GM12878 (cell line): ENCODE measurements at regions not wholly inside any gene's neighbourhood (a gene's known extent, or its start where the extent isn't known, plus 50 kb on each side); places are given as distances from the start of the nearest gene placed in this dataset.

Experiments used
- BRCA1 ChIP-seq: IDR thresholded peaks from 2 replicates; pipeline ENCODE4 v1.6.1; 2011; ENCODE audit warnings: low read depth, low read length, improper control_type of control experiment
- CBX3 ChIP-seq: fragments of 200-600 bp; sonication (generic); IDR thresholded peaks from 2 replicates; pipeline ENCODE4 v1.6.1; 2016; ENCODE audit warnings: low read depth, borderline replicate concordance
- ETV6 ChIP-seq, 2 experiments: fragments of 450-650 bp in 1 of 2; IDR thresholded peaks in 1 of 2; conservative IDR thresholded peaks in 1 of 2; 2 replicates each; pipeline ENCODE4 v1.6.1; 2014; ENCODE audit warnings: antibody characterized with exemption in 1 of 2, borderline replicate concordance in 1 of 2, low read depth in 1 of 2, mild to moderate bottlenecking in 1 of 2, moderate library complexity in 1 of 2
- KAT2A ChIP-seq: conservative IDR thresholded peaks from 2 replicates; pipeline ENCODE4 v1.6.1; 2011; ENCODE audit warnings: low read depth, low read length; ENCODE audit not compliant: control insufficient read depth
- POU2F2 ChIP-seq: IDR thresholded peaks from 3 replicates; pipeline ENCODE4 v1.6.1; 2011; ENCODE audit warnings: low read depth, mild to moderate bottlenecking, low read length, borderline replicate concordance
- PRDM15 ChIP-seq: fragments of 450-650 bp; formaldehyde crosslinking; IDR thresholded peaks from 2 replicates; pipeline ENCODE4 v1.4.0; 2020; ENCODE audit warnings: mild to moderate bottlenecking, moderate library complexity
- RAD51 ChIP-seq: fragments of 450-650 bp; IDR thresholded peaks from 2 replicates; pipeline ENCODE4 v1.6.1; 2016; ENCODE audit warnings: moderate library complexity, mild to moderate bottlenecking, inconsistent platforms
- TCF7 ChIP-seq: IDR thresholded peaks from 2 replicates; pipeline ENCODE4 v1.6.1; 2014; ENCODE audit warnings: antibody characterized with exemption, borderline replicate concordance
- ZNF592 ChIP-seq: fragments of 450-650 bp; IDR thresholded peaks from 2 replicates; pipeline ENCODE4 v1.6.1; 2017; ENCODE audit warnings: mild to moderate bottlenecking, moderate library complexity
- TF ChIP-seq, protein P1 (sequence below): fragments of 150-350 bp; IDR thresholded peaks from 2 replicates; pipeline ENCODE4 v1.6.1; 2016; ENCODE audit warnings: low read depth, low read length
- TF ChIP-seq, protein P2 (sequence below): fragments of 450-650 bp; IDR thresholded peaks from 2 replicates; pipeline ENCODE4 v1.6.1; 2017; ENCODE audit warnings: mild to moderate bottlenecking, low read depth, inconsistent platforms; ENCODE audit not compliant: poor library complexity, severe bottlenecking
- TF ChIP-seq, protein P3 (sequence below), 3 experiments: IDR thresholded peaks in 2 of 3; conservative IDR thresholded peaks in 1 of 3; 2 replicates each; pipeline ENCODE4 v1.5.1; 2011; ENCODE audit warnings: low read depth in 3 of 3, low read length in 3 of 3, mild to moderate bottlenecking in 3 of 3, control low read depth in 2 of 3, moderate library complexity in 2 of 3, inconsistent platforms in 1 of 3, mixed read lengths in 1 of 3; ENCODE audit not compliant: control insufficient read depth in 2 of 3, insufficient read depth in 1 of 3; ENCODE audit errors: extremely low read depth in 1 of 3

DNA sequence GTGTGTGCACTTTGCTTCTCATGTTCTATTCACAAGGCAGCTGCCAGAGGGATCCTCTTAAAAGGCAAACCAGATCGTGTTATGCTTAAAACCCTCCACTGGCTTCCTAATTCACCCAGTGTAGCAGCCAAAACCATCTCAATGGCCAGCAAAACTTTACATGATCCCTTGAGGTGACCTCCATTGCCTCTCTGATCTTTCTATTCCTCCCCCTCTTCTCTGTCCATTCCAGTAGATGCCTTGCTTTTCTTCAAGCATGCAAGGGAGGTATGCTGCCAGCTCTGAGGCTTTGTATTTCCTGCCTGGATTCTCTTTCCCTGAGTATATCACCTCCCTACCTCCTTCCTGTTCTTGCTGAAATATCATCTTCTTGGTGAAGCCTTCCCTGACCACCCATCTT is 93.2 kb upstream of the KCNK2 start (continued):
- no peak for TF ChIP-seq PRDM15
- TF ChIP-seq TCF7, result no peak
- no peak for TF ChIP-seq KAT2A
- TF ChIP-seq, protein P1, sequence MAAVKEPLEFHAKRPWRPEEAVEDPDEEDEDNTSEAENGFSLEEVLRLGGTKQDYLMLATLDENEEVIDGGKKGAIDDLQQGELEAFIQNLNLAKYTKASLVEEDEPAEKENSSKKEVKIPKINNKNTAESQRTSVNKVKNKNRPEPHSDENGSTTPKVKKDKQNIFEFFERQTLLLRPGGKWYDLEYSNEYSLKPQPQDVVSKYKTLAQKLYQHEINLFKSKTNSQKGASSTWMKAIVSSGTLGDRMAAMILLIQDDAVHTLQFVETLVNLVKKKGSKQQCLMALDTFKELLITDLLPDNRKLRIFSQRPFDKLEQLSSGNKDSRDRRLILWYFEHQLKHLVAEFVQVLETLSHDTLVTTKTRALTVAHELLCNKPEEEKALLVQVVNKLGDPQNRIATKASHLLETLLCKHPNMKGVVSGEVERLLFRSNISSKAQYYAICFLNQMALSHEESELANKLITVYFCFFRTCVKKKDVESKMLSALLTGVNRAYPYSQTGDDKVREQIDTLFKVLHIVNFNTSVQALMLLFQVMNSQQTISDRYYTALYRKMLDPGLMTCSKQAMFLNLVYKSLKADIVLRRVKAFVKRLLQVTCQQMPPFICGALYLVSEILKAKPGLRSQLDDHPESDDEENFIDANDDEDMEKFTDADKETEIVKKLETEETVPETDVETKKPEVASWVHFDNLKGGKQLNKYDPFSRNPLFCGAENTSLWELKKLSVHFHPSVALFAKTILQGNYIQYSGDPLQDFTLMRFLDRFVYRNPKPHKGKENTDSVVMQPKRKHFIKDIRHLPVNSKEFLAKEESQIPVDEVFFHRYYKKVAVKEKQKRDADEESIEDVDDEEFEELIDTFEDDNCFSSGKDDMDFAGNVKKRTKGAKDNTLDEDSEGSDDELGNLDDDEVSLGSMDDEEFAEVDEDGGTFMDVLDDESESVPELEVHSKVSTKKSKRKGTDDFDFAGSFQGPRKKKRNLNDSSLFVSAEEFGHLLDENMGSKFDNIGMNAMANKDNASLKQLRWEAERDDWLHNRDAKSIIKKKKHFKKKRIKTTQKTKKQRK, result no peak
- TF ChIP-seq CBX3, result no peak
- TF ChIP-seq RAD51, result no peak
- TF ChIP-seq, protein P2, sequence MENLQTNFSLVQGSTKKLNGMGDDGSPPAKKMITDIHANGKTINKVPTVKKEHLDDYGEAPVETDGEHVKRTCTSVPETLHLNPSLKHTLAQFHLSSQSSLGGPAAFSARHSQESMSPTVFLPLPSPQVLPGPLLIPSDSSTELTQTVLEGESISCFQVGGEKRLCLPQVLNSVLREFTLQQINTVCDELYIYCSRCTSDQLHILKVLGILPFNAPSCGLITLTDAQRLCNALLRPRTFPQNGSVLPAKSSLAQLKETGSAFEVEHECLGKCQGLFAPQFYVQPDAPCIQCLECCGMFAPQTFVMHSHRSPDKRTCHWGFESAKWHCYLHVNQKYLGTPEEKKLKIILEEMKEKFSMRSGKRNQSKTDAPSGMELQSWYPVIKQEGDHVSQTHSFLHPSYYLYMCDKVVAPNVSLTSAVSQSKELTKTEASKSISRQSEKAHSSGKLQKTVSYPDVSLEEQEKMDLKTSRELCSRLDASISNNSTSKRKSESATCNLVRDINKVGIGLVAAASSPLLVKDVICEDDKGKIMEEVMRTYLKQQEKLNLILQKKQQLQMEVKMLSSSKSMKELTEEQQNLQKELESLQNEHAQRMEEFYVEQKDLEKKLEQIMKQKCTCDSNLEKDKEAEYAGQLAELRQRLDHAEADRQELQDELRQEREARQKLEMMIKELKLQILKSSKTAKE, result no peak
- TF ChIP-seq BRCA1, result no peak
- TF ChIP-seq POU2F2, result no peak
- TF ChIP-seq ETV6 (conservative IDR thresholded peaks at IDR 0.05 in 1 of 2, IDR thresholded peaks at IDR 0.05 in 1 of 2; ENCODE audit: borderline replicate concordance in 1 of 2, low read depth in 1 of 2), result no peak
- TF ChIP-seq, protein P3, sequence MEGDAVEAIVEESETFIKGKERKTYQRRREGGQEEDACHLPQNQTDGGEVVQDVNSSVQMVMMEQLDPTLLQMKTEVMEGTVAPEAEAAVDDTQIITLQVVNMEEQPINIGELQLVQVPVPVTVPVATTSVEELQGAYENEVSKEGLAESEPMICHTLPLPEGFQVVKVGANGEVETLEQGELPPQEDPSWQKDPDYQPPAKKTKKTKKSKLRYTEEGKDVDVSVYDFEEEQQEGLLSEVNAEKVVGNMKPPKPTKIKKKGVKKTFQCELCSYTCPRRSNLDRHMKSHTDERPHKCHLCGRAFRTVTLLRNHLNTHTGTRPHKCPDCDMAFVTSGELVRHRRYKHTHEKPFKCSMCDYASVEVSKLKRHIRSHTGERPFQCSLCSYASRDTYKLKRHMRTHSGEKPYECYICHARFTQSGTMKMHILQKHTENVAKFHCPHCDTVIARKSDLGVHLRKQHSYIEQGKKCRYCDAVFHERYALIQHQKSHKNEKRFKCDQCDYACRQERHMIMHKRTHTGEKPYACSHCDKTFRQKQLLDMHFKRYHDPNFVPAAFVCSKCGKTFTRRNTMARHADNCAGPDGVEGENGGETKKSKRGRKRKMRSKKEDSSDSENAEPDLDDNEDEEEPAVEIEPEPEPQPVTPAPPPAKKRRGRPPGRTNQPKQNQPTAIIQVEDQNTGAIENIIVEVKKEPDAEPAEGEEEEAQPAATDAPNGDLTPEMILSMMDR (IDR thresholded peaks at IDR 0.05 in 2 of 3, conservative IDR thresholded peaks at IDR 0.05 in 1 of 3; ENCODE audit: control insufficient read depth in 2 of 3, extremely low read depth in 1 of 3, insufficient read depth in 1 of 3, low read depth in 3 of 3, low read length in 3 of 3), result no peak
- no peak for TF ChIP-seq ZNF592
